B cell (primary cell): ENCODE measurements at regions not wholly inside any gene's neighbourhood (a gene's known extent, or its start where the extent isn't known, plus 50 kb on each side); places are given as distances from the start of the nearest gene placed in this dataset.

Experiments
- ATAC-seq: fragments of 200-7000 bp; cut with Tn5 transposase; one replicate; pipeline ENCODE4 v1.10.0; 2021; ENCODE audit warnings: low read depth, mild to moderate bottlenecking, moderate number of reproducible peaks, moderate library complexity
- CTCF ChIA-PET: fragments of 350-600 bp; sonication (Branson Sonifier 250); formaldehyde crosslinking; loops from one replicate; lab custom pipeline; 2021; ENCODE audit warnings: antibody characterized with exemption, inconsistent platforms; lab: Charles Lee
- POLR2A ChIA-PET: fragments of 350-600 bp; sonication (Branson Sonifier 250); formaldehyde crosslinking; loops from one replicate; lab custom pipeline; 2021; ENCODE audit warnings: antibody characterized with exemption; lab: Charles Lee
- DNase-seq: peaks from one replicate; pipeline ENCODE4 v3.0.0; 2013
- H2AFZ ChIP-seq: 2 replicates; pipeline ENCODE4 v1.6.1; 2012; ENCODE audit warnings: mild to moderate bottlenecking, low read depth, low read length; ENCODE audit not compliant: insufficient read depth, poor library complexity, severe bottlenecking
- H3K27ac ChIP-seq, 2 donors: 1 replicate in 1 of 2; 2 replicates in 1 of 2; pipeline ENCODE4 v1.5.1; 2012 to 2013; ENCODE audit warnings: low read length in 2 of 2, mild to moderate bottlenecking in 2 of 2, moderate library complexity in 1 of 2
- H3K27me3 ChIP-seq, 4 experiments: fragments of 200-600 bp in 1 of 4; sonication (generic) in 1 of 4; replicated peaks in 1 of 4; 1 replicate in 2 of 4; 2 replicates in 2 of 4; pipeline versions ENCODE4 v1.6.1 to v1.7.0; 2013 to 2016; ENCODE audit warnings: low read length in 3 of 4, mild to moderate bottlenecking in 2 of 4, mixed read lengths in 1 of 4, moderate library complexity in 1 of 4; ENCODE audit not compliant: insufficient read depth in 4 of 4, control insufficient read depth in 3 of 4; ENCODE audit errors: control extremely low read depth in 1 of 4
- H3K36me3 ChIP-seq, 2 experiments: replicated peaks in 1 of 2; 1 replicate in 1 of 2; 2 replicates in 1 of 2; pipeline versions ENCODE4 v1.6.1 to v1.7.1; 2013; ENCODE audit warnings: low read length in 1 of 2; ENCODE audit not compliant: insufficient read depth in 2 of 2, control insufficient read depth in 1 of 2; ENCODE audit errors: control extremely low read depth in 1 of 2, extremely low read depth in 1 of 2
- H3K4me1 ChIP-seq, 2 donors: fragments of 200-600 bp in 1 of 2; sonication (generic) in 1 of 2; 1 replicate in 1 of 2; 2 replicates in 1 of 2; pipeline versions ENCODE4 v1.5.1 to v1.6.1; 2013 to 2017; ENCODE audit warnings: low read length in 2 of 2; ENCODE audit not compliant: control insufficient read depth in 2 of 2, insufficient read depth in 2 of 2
- H3K4me2 ChIP-seq: replicated peaks from 2 replicates; pipeline ENCODE3; 2012; ENCODE audit warnings: mild to moderate bottlenecking, low read depth, low read length; ENCODE audit not compliant: poor library complexity, severe bottlenecking
- H3K4me3 ChIP-seq, 5 experiments: fragments of 200-600 bp in 1 of 5; sonication (generic) in 1 of 5; 1 replicate in 3 of 5; 2 replicates in 2 of 5; pipeline versions ENCODE4 v1.5.1 to v1.7.0; 2011 to 2016; ENCODE audit warnings: low read length in 4 of 5, mild to moderate bottlenecking in 4 of 5, low read depth in 2 of 5, control low read depth in 1 of 5, moderate library complexity in 1 of 5; ENCODE audit not compliant: insufficient read depth in 1 of 5; ENCODE audit errors: control extremely low read depth in 1 of 5, extremely low read depth in 1 of 5
- H3K79me2 ChIP-seq: fragments of 200-600 bp; sonication (generic); one replicate; pipeline ENCODE4 v1.6.0; 2016; ENCODE audit warnings: low read length; ENCODE audit not compliant: control insufficient read depth, insufficient read depth
- H3K9ac ChIP-seq: fragments of 200-600 bp; sonication (generic); 2 replicates; pipeline ENCODE4 v1.6.1; 2017; ENCODE audit warnings: mild to moderate bottlenecking, low read length, moderate library complexity
- H3K9me3 ChIP-seq, 3 donors: one replicate each; pipeline versions ENCODE4 v1.6.1 to v1.7.1; 2013; ENCODE audit warnings: low read length in 2 of 3; ENCODE audit not compliant: control insufficient read depth in 2 of 3, insufficient read depth in 1 of 3; ENCODE audit errors: control extremely low read depth in 1 of 3
- H4K20me1 ChIP-seq: 2 replicates; pipeline ENCODE4 v1.6.0; 2012; ENCODE audit warnings: mild to moderate bottlenecking, low read length; ENCODE audit not compliant: insufficient read depth, control insufficient read depth, poor library complexity, severe bottlenecking
- H3K27ac Mint-ChIP-seq: one replicate; pipeline ENCODE4 v1.8.0; 2021; ENCODE audit warnings: mixed read lengths
- H3K27me3 Mint-ChIP-seq: one replicate; pipeline ENCODE4 v1.8.0; 2021; ENCODE audit warnings: mixed read lengths
- H3K4me1 Mint-ChIP-seq: one replicate; pipeline ENCODE4 v1.8.0; 2021; ENCODE audit warnings: mixed read lengths
- H3K4me3 Mint-ChIP-seq: one replicate; pipeline ENCODE4 v1.8.0; 2021; ENCODE audit warnings: mixed read lengths
- H3K9me3 Mint-ChIP-seq: one replicate; pipeline ENCODE4 v1.8.0; 2022; ENCODE audit warnings: mixed read lengths; ENCODE audit not compliant: insufficient read depth
- CTCF ChIP-seq: fragments of 200-600 bp; IDR thresholded peaks from one replicate; pipeline ENCODE4 v1.8.0; 2022; ENCODE audit warnings: antibody characterized with exemption, mild to moderate bottlenecking
- EZH2 ChIP-seq: IDR thresholded peaks from 2 replicates; pipeline ENCODE4 v1.6.1; 2012; ENCODE audit warnings: borderline replicate concordance, low read depth, mild to moderate bottlenecking, moderate library complexity, low read length; ENCODE audit not compliant: insufficient read depth, poor library complexity, severe bottlenecking
- WGBS: methylation state at CpG from one replicate; pipeline ENCODE4 v1.1.5; 2013; ENCODE audit warnings: missing lambda C conversion rate; ENCODE audit not compliant: insufficient coverage; 5-methylcytosine and 5-hydroxymethylcytosine counted together
- intact Hi-C: fragments of 100-400 bp; cut with micrococcal nuclease; formaldehyde crosslinking; loops from one replicate; pipeline ENCODE4 v1.10.0; 2022

GRCh38 chr7:68245688-68246087 lies 1249.1 kb downstream of the TYW1 start:
- POLR2A ChIA-PET: no interaction called here
- no peak overlapping the region for H3K27ac ChIP-seq
- H3K4me3 ChIP-seq: no peak overlapping the region
- no peak for TF ChIP-seq EZH2
- no peak for TF ChIP-seq CTCF
- intact Hi-C loops: no loop called here
- no peak for ATAC-seq
- no peaks in the 10 kb centered on the region for H3K36me3 ChIP-seq
- no peaks in the 10 kb centered on the region for H4K20me1 ChIP-seq
- H3K4me1 Mint-ChIP-seq: no peaks in the 10 kb centered on the region
- H3K4me1 ChIP-seq: no peaks in the 10 kb centered on the region
- peaks cover 0 to 11% (median 6%) of the 10 kb centered on the region in 3 donors for H3K9me3 ChIP-seq
- no peaks in the 10 kb centered on the region for H3K27me3 Mint-ChIP-seq
- H3K27ac Mint-ChIP-seq: no peak overlapping the region
- no peaks in the 10 kb centered on the region for H3K27me3 ChIP-seq
- no peak overlapping the region for H3K4me2 ChIP-seq
- H2AFZ ChIP-seq: no peak overlapping the region
- CTCF ChIA-PET: no interaction called here
- 74% methylated on average over 2 of the region's 3 CpGs for WGBS
- H3K79me2 ChIP-seq: no peaks in the 10 kb centered on the region
- no peak overlapping the region for H3K9ac ChIP-seq
- no peak overlapping the region for H3K4me3 Mint-ChIP-seq
- peaks cover 16% of the 10 kb centered on the region for H3K9me3 Mint-ChIP-seq
- DNase-seq: no peak

GRCh38 chr7:68246189-68246633 lies 1249.6 kb downstream of the TYW1 start:
- H3K4me3 ChIP-seq: no peak overlapping the region
- no peak overlapping the region for H2AFZ ChIP-seq
- no peaks in the 10 kb centered on the region for H3K79me2 ChIP-seq
- ATAC-seq (no peak), DNase-seq (no peak)
- Mint-ChIP-seq H3K4me3 (no peak overlapping the region), H3K27me3 (no peaks in the 10 kb centered on the region), H3K9me3 (peaks cover 11% of the 10 kb centered on the region), H3K4me1 (no peaks in the 10 kb centered on the region), H3K27ac (no peak overlapping the region)
- H3K4me2 ChIP-seq: no peak overlapping the region
- H3K9me3 ChIP-seq: peaks cover 0 to 11% (median 4%) of the 10 kb centered on the region in 3 donors
- ChIA-PET POLR2A (no interaction called here), CTCF (no interaction called here)
- H3K27me3 ChIP-seq: no peaks in the 10 kb centered on the region
- intact Hi-C loops: no loop called here
- H3K4me1 ChIP-seq: no peaks in the 10 kb centered on the region
- 45% methylated on average over 3 of the region's 4 CpGs for WGBS
- no peak overlapping the region for H3K9ac ChIP-seq
- TF ChIP-seq CTCF (no peak), EZH2 (no peak)
- no peaks in the 10 kb centered on the region for H4K20me1 ChIP-seq
- no peak overlapping the region for H3K27ac ChIP-seq
- H3K36me3 ChIP-seq: no peaks in the 10 kb centered on the region
